NCI-H524 (cell line): ENCODE measurements at regions not wholly inside any gene's neighbourhood (a gene's known extent, or its start where the extent isn't known, plus 50 kb on each side); places are given as distances from the start of the nearest gene placed in this dataset.

Source experiments
- DNase-seq, 2 experiments: peaks; one replicate each; lab custom pipeline; 2025; lab: John Stamatoyannopoulos, UW

DNA sequence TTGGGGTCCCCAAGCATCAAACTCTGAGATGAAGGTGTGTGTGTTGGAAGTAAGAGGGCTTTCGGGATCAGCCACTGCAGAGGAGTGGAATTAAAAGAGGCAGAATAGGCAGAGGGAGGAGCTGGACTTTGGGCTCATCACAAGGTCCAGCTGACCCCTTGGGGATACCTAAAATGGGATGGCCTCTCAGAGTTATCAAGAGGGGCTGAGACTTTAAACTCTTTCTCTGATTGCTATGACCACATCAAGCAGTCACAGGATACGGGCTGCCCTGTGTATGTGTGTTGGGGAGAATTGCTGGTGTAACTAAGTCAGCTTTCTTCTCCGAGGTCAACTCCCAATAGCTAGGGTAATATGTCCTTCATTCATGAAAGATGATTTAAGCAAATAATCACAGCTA is 127.7 kb upstream of the SLC14A2 start:
- no peak for DNase-seq

GRCh38 chr18:45488645-45489044 is 126.6 kb upstream of the SLC14A2 start:
- peak; percentile 21 to 65 for DNase-seq

DNA sequence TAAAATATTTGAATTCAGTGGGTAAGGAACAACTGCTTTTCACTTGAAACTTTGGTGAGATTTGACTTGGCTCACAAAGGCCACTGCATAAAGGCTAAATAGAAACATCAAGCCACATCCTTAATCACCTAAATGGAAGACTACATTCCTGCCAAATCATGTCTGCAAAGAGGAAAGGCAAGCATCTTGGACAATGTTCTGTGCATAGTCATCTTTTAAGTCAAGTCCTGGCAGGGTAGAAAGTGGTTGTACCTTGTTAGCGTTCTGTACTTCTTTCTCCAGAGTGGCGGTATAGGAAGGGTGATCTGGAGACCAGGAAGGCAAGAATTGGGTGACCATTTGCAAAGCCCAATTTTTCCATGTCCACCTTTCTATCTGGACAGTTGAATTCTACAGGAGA is 121.4 kb upstream of the SLC14A2 start:
- no peak for DNase-seq

GRCh38 chr18:45494811-45495210 is 120.5 kb upstream of the SLC14A2 start:
- DNase-seq, result no peak

- no peak for DNase-seq
Measured at GRCh38 chr18:45496741-45497140, 118.5 kb upstream of the SLC14A2 start.

DNA sequence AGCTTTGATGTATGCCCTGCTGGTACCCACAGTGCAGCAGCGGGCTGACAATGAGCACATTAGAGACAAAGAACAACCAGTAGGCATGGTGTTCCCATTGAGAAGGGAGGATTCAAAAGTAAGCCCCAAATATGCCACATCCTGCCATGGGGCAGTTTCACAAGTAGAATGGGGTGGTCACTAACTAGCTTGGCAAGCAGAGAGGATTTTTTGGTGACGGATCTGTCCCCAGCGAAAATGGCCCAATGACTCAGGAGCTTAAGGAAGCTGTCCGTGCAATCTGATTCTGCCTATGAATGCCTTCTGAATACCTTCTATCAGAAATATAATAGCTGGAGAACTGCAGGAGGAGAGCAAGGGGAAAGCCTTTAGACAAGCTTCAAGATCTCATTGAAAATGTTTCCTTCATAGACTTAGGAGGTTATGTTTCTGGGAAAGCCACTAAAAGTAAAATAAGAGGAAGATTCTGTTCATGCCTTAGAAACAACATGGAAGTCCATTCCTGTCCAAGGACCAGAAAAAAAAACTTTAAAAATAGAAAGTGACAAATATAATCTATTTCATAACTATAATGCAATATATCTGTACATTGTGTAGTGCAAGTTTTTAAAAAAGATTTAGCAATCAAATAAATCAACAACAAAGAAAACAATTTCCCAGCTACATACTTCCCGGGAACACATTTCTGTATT is 117.5 kb upstream of the SLC14A2 start:
- no peak for DNase-seq

GRCh38 chr18:45498287-45498658 is 117.0 kb upstream of the SLC14A2 start:
- no peak for DNase-seq

DNA sequence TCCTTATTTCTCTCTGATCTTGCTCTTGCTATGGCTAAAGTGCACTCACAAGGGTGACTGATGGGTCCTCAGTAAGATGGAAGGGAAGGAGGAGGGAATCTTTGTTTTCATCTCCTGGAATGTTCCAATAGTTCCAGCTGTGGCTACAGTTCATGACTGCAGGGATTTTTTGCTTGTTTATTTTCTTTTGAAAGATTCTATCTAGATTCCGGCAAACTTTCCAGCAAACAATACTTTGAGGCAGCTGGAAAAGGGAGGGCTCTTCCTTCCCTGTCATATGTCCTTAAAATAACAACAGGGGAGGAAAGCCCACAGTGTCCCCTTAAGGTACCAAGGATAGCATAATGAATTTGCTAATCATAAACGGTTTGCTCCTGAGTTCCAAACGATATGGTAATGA is 111.3 kb upstream of the SLC14A2 start:
- no peak for DNase-seq

DNA sequence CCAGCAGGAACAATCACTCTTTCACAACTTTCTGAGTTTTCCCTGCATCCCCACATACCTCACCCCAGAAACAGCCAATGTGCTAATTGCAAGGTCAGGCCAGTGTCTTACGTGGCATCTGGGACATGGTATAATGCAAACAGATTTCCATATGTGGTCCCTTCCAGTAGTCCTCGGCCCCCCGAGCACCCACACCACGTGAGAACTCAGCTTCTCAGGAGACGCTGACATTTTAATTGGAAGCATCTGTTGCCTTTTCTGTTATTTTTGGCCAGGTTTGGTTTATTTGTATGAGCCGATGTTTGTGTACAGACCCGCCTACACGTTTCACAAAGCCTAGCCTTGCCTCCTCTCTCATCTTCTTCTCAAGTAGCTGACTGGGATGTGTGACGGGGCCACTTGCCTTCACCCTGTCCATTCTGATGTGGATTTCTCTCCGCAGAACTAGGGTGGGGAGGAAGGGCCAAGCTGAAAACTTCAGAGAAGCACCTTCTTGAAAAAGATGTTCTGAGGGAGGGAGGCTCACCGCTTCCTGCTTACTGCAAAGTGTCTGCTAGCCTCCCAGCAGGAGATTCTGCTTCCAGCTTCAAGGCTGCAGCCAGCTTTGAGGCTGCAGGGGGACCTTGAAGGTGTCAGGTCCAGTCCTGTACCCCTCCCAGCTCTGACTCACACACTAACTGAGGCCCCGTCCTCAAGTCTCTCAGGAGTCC is 109.6 kb upstream of the SLC14A2 start:
- peak; percentile 29 to 63 for DNase-seq

GRCh38 chr18:45506951-45507350 is 108.3 kb upstream of the SLC14A2 start:
- DNase-seq, result no peak

- no peak for DNase-seq
Measured at GRCh38 chr18:45509535-45509934, 105.7 kb upstream of the SLC14A2 start.

GRCh38 chr18:45510656-45511055 is 104.6 kb upstream of the SLC14A2 start:
- no peak for DNase-seq

DNA sequence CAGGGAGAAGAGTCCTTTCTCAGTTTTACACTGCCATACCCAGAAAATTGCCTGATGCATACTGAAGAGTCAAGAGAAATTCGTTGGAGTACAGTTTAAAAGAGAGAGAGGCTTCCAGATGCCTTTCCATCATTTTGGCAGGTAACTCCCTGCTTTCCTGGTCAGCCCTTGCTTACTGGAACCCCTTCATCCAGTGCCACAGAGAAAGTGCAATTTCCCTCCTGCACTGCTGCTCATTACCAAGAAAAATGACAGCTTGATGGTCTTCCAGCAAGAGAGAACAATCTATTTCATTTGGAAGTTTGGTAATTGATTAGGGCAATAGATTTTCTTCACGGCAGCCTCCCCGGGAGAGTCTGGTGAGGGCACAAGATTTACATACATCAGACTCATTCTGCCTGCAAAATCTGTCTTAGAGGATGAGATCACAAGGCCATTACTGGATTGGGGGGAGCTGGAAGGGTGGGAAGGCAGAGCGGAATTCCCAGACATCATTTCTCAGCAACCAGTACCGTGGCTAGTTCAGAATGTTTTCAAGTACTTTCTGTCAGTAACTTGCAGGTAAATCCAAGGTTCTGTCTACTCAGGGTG is 102.8 kb upstream of the SLC14A2 start:
- DNase-seq, result no peak

DNA sequence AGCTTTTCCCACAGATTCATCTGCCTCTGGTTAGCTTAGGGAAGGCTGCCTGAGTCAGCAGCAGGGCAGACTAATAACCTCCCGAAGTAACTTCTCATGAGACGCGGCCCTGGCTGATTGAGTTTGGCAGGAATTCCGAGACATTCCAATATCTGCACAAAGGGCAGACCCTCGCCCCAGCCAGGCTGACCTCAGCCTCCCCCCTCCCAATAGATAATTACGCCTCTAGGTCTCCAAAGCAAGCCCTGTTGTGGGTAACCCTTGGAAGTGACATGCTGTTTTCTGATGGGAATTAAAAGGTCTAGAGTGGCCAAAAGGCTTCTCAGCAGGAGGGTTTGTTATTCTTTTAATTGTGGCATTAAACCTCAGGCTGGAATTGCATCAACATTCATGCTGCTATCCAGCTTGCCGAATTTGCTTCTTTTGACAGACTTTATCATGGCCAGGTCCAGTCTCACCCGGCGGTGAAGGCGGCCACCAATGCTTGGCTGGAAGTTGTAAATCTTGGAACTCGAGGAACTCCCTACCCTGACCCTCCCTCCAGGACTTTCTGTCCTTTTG is 98.0 kb upstream of the SLC14A2 start:
- DNase-seq, result no peak

GRCh38 chr18:45518311-45519155 is 96.7 kb upstream of the SLC14A2 start:
- peak; percentile 64 to 89 for DNase-seq

GRCh38 chr18:45519411-45520280 is 95.6 kb upstream of the SLC14A2 start:
- DNase-seq, result no peak

- DNase-seq, result no peak
Measured at GRCh38 chr18:45521136-45521535, 94.1 kb upstream of the SLC14A2 start.

DNA sequence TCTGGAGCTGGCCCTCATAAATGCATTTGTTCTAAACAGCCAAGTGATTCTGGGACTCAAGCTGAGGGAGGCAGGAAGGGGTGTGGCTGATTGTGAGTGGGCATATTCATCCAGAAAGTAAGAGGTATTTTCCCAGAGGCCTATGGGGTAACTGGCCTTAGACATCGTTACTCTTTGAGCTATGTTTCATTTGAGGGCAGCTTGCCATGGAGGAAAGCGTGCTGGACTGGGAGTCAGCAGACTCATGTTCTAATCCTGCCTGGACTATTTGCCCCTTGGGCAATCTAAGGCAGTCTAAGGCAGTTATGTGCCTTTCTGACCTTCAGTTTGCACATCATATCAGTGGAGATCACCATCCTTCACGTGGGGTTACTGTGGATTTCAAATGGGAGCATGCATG is 93.5 kb upstream of the SLC14A2 start:
- DNase-seq, result no peak

DNA sequence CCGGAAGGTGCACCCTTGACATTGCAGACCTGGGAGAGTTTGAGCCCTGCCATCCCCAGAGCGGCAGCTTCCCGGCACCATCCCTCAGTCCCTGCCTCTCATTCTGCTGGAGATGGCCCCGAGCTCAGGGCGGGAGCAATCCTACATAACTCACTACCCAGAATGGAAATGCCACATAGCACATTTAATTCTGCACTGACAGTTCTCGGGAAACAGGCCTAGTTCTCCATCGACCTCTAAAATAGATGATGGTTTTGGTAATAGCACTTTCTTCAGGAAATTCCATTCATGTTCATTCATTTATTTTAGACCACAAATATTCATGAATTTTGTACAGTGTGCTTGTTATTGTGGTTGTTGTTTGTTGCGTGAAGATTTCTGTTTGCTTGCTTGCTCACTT is 92.9 kb upstream of the SLC14A2 start:
- DNase-seq, result no peak

- no peak for DNase-seq
Measured at GRCh38 chr18:45525301-45525700, 90.0 kb upstream of the SLC14A2 start.
